Chondrocyte (in vitro differentiated cells): ENCODE measurements at regions not wholly inside any gene's neighbourhood (a gene's known extent, or its start where the extent isn't known, plus 50 kb on each side); places are given as distances from the start of the nearest gene placed in this dataset.
"Not testable (repeated sequence)": the region's sequence is repeated elsewhere in the genome, so short reads cannot be mapped to it uniquely, and the experiment has no call there.

Source experiments
- DNase-seq: peaks from one replicate; pipeline ENCODE4 v3.0.0; 2021; ENCODE audit warnings: mixed read lengths, low spot score
- H3K27ac Mint-ChIP-seq: one replicate; pipeline ENCODE4 v1.8.0; 2021; ENCODE audit warnings: mild to moderate bottlenecking, moderate library complexity, mixed read lengths; ENCODE audit not compliant: unreplicated experiment
- H3K27me3 Mint-ChIP-seq: 2 replicates; pipeline ENCODE4 v1.8.0; 2021; ENCODE audit warnings: low read depth, mixed read lengths
- H3K36me3 Mint-ChIP-seq: 2 replicates; pipeline ENCODE4 v1.8.0; 2021; ENCODE audit warnings: low read depth, mixed read lengths
- H3K4me1 Mint-ChIP-seq: 2 replicates; pipeline ENCODE4 v1.8.0; 2021; ENCODE audit warnings: low read depth, mild to moderate bottlenecking, mixed read lengths
- H3K4me3 Mint-ChIP-seq: one replicate; pipeline ENCODE4 v1.8.0; 2021; ENCODE audit warnings: mild to moderate bottlenecking, moderate library complexity, mixed read lengths; ENCODE audit not compliant: unreplicated experiment
- H3K9me3 Mint-ChIP-seq: 2 replicates; pipeline ENCODE4 v1.8.0; 2021; ENCODE audit warnings: low read depth, mixed read lengths
- CTCF ChIP-seq: fragments of 200-600 bp; sonication (generic); IDR thresholded peaks from 2 replicates; pipeline ENCODE4 v1.5.0; 2021; ENCODE audit warnings: antibody characterized with exemption, mild to moderate bottlenecking, moderate library complexity

DNA sequence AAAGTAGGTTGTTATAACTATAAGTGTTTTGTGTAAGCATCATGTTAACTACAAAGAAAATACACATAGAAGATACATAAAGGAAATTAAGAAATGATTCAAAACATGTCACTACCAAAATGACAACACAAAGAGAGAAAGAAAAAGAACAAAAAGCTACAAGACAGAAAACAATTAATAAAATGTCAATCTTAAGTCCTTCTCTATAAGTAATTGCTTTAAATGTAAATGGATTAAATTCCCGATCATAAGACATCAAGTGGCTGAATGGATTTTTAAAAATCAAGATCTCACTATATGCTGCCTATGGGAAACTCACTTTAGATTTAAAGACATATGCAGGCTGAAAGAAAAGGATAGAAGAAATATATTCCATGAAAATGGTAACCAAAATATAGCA is 232.3 kb upstream of the NFIA start:
- no peak for TF ChIP-seq CTCF
- peaks cover 20% of the 10 kb centered on the region for H3K4me1 Mint-ChIP-seq
- H3K36me3 Mint-ChIP-seq: peaks cover 18% of the 10 kb centered on the region
- no peak overlapping the region for H3K27ac Mint-ChIP-seq
- H3K4me3 Mint-ChIP-seq: no peak overlapping the region
- no peaks in the 10 kb centered on the region for H3K27me3 Mint-ChIP-seq
- H3K9me3 Mint-ChIP-seq: peaks cover 27% of the 10 kb centered on the region
- DNase-seq: no peak

GRCh38 chr1:60849401-60849800 is 233.0 kb upstream of the NFIA start:
- H3K27me3 Mint-ChIP-seq: no peaks in the 10 kb centered on the region
- no peak for DNase-seq
- no peak overlapping the region for H3K4me3 Mint-ChIP-seq
- peaks cover 34% of the 10 kb centered on the region for H3K9me3 Mint-ChIP-seq
- H3K4me1 Mint-ChIP-seq: peaks cover 20% of the 10 kb centered on the region
- peaks cover 18% of the 10 kb centered on the region for H3K36me3 Mint-ChIP-seq
- TF ChIP-seq CTCF: no peak
- H3K27ac Mint-ChIP-seq: peak overlapping the region; percentile 46

GRCh38 chr1:60848583-60849188 is 233.7 kb upstream of the NFIA start:
- TF ChIP-seq CTCF: peak; percentile 89
- no peak for DNase-seq
- Mint-ChIP-seq H3K4me1 (peaks cover 20% of the 10 kb centered on the region), H3K27me3 (no peaks in the 10 kb centered on the region), H3K27ac (peak overlapping the region; percentile 97), H3K9me3 (peaks cover 36% of the 10 kb centered on the region), H3K36me3 (peaks cover 18% of the 10 kb centered on the region), H3K4me3 (no peak overlapping the region)

- Mint-ChIP-seq H3K4me3 (no peak overlapping the region), H3K27me3 (no peaks in the 10 kb centered on the region), H3K4me1 (peaks cover 20% of the 10 kb centered on the region), H3K27ac (peak overlapping the region; percentile 97), H3K9me3 (peaks cover 36% of the 10 kb centered on the region), H3K36me3 (peaks cover 18% of the 10 kb centered on the region)
- DNase-seq: no peak
- no peak for TF ChIP-seq CTCF
These were observed 234.3 kb upstream of the NFIA start for GRCh38 chr1:60847855-60848582.

- Mint-ChIP-seq H3K27me3 (no peaks in the 10 kb centered on the region), H3K4me1 (peaks cover 20% of the 10 kb centered on the region), H3K27ac (peak overlapping the region; percentile 97), H3K36me3 (peaks cover 18% of the 10 kb centered on the region), H3K9me3 (peaks cover 36% of the 10 kb centered on the region), H3K4me3 (no peak overlapping the region)
- no peak for DNase-seq
- TF ChIP-seq CTCF: no peak
These were observed 235.0 kb upstream of the NFIA start for GRCh38 chr1:60847391-60847790.

GRCh38 chr1:60845659-60846058 is 236.7 kb upstream of the NFIA start:
- not testable (repeated sequence) for H3K27ac Mint-ChIP-seq, H3K27me3 Mint-ChIP-seq, DNase-seq, H3K4me3 Mint-ChIP-seq
- peaks cover 17% of the 10 kb centered on the region for H3K36me3 Mint-ChIP-seq
- peaks cover 32% of the 10 kb centered on the region for H3K9me3 Mint-ChIP-seq
- peaks cover 20% of the 10 kb centered on the region for H3K4me1 Mint-ChIP-seq
